Upper lobe of left lung (tissue), 6 donors: ENCODE measurements at regions not wholly inside any gene's neighbourhood (a gene's known extent, or its start where the extent isn't known, plus 50 kb on each side); places are given as distances from the start of the nearest gene placed in this dataset.

ENCODE experiments used
- ATAC-seq, 2 donors: fragments of 200-7000 bp; cut with Tn5 transposase; one replicate each; pipeline ENCODE4 v1.9.1; 2022; ENCODE audit warnings: mild to moderate bottlenecking in 2 of 2, moderate library complexity in 2 of 2; ENCODE audit not compliant: low FRiP score in 2 of 2
- DNase-seq, 2 donors: peaks; one replicate each; pipeline ENCODE4 v3.0.0-alpha.2; 2019 to 2020
- H3K27ac ChIP-seq, 4 donors: fragments of 200-600 bp; sonication (generic); one replicate each; pipeline ENCODE4 v1.5.1; 2016 to 2019
- H3K27me3 ChIP-seq, 4 donors: fragments of 200-600 bp; sonication (generic); one replicate each; pipeline ENCODE4 v1.5.1; 2017 to 2019
- H3K36me3 ChIP-seq, 4 donors: fragments of 200-600 bp; sonication (generic); one replicate each; pipeline ENCODE4 v1.5.1; 2016 to 2019
- H3K4me1 ChIP-seq, 4 donors: fragments of 200-600 bp; sonication (generic); one replicate each; pipeline ENCODE4 v1.5.1; 2018 to 2019
- H3K4me3 ChIP-seq, 4 donors: fragments of 200-600 bp; sonication (generic); one replicate each; pipeline ENCODE4 v1.5.1; 2017 to 2019; ENCODE audit warnings: mild to moderate bottlenecking in 2 of 4, moderate library complexity in 1 of 4
- H3K9me3 ChIP-seq, 4 donors: fragments of 200-600 bp; sonication (generic); one replicate each; pipeline ENCODE4 v1.5.1; 2018 to 2019
- EP300 ChIP-seq, 4 donors: sonication (generic); formaldehyde crosslinking; IDR thresholded peaks; one replicate each; pipeline ENCODE4 v1.5.1; 2017; ENCODE audit warnings: antibody characterized with exemption in 4 of 4, control low read depth in 2 of 4
- POLR2A ChIP-seq, 4 donors: fragments of 450-650 bp; IDR thresholded peaks; one replicate each; pipeline ENCODE4 v1.5.1; 2016 to 2017; ENCODE audit warnings: antibody characterized with exemption in 4 of 4, mild to moderate bottlenecking in 2 of 4
- POLR2AphosphoS5 ChIP-seq, 2 donors: sonication (generic); formaldehyde crosslinking; IDR thresholded peaks; one replicate each; pipeline ENCODE4 v1.5.1; 2017; ENCODE audit warnings: antibody characterized with exemption in 2 of 2
- WGBS, 2 donors: methylation state at CpG; one replicate each; pipeline ENCODE4 v1.1.5; 2017 to 2018; 5-methylcytosine and 5-hydroxymethylcytosine counted together
- TF ChIP-seq, protein P1 (sequence below), 6 experiments: fragments of 450-650 bp in 4 of 6; fragments of 200-600 bp in 2 of 6; sonication (generic) in 2 of 6; IDR thresholded peaks; one replicate each; pipeline ENCODE4 v1.5.1; 2016 to 2019; ENCODE audit warnings: antibody characterized with exemption in 6 of 6
- donor health status: DM: no; HTN: no; CAD: no; lungs with moderate emphysema.
- donor health status: DM: no; HTN: yes; CAD: no; lungs with severe emphysema.

DNA sequence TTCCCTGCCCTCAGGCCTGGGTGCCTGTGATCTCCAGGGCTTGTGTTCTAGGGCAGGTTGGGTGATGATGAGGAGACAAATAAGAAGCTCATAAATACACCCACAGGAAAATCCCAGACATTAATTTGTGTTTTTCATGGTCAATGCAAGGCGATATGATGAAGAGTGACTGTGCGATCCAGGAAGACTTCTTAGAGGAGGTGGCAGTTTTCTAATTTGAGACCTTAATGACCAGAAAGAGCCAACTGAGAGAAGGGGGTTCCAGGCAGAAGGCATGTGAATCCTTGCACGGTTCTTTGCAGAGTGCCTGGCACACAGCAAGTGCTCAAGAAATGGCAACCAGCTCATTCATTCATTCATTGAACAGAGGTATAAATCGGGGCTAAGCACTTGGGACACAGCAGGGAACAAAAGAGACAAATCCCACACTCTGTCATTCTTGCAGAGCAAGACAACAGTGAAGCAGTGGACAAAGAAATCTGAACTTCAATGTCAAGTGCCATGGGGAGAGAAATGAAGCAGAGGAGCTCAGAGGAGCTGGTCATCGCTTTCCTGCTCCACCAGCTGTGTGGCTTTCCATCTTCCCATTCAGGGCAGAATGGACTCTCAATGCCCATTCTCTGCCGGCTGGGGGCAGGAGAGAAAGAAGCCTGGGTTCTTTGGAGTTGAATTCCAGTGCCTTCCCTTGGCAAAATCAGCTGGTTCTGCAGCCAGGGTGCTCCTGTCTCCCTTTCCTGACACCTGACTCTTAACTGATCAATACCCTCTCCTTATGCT is 128.3 kb downstream of the AACS start:
- TF ChIP-seq POLR2AphosphoS5 (IDR thresholded peaks at IDR 0.05) (no peak), POLR2A (IDR thresholded peaks at IDR 0.05) (no peak)
- TF ChIP-seq, protein P1, sequence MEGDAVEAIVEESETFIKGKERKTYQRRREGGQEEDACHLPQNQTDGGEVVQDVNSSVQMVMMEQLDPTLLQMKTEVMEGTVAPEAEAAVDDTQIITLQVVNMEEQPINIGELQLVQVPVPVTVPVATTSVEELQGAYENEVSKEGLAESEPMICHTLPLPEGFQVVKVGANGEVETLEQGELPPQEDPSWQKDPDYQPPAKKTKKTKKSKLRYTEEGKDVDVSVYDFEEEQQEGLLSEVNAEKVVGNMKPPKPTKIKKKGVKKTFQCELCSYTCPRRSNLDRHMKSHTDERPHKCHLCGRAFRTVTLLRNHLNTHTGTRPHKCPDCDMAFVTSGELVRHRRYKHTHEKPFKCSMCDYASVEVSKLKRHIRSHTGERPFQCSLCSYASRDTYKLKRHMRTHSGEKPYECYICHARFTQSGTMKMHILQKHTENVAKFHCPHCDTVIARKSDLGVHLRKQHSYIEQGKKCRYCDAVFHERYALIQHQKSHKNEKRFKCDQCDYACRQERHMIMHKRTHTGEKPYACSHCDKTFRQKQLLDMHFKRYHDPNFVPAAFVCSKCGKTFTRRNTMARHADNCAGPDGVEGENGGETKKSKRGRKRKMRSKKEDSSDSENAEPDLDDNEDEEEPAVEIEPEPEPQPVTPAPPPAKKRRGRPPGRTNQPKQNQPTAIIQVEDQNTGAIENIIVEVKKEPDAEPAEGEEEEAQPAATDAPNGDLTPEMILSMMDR (IDR thresholded peaks at IDR 0.05) = no peak
- ATAC-seq (no peak), DNase-seq (no peak)
- no peaks in the 10 kb centered on the region for H3K36me3 ChIP-seq
- H3K4me3 ChIP-seq = no peak overlapping the region
- no peak overlapping the region for H3K27ac ChIP-seq
- H3K9me3 ChIP-seq = no peaks in the 10 kb centered on the region
- peaks cover 0 to 20% (median 5%) of the 10 kb centered on the region in 4 donors for H3K27me3 ChIP-seq
- no peaks in the 10 kb centered on the region for H3K4me1 ChIP-seq
- 58 to 76% methylated on average over 6 of the region's 6 CpGs for WGBS, 2 donors

- TF ChIP-seq EP300 (IDR thresholded peaks at IDR 0.05) (no peak), POLR2AphosphoS5 (IDR thresholded peaks at IDR 0.05) (no peak), POLR2A (IDR thresholded peaks at IDR 0.05) (no peak)
- TF ChIP-seq, protein P1 (IDR thresholded peaks at IDR 0.05) = no peak
- 15 to 22% methylated on average over 11 to 19 of the region's 19 CpGs for WGBS, 2 donors
- H3K4me3 ChIP-seq = no peak overlapping the region
- peaks cover 0 to 16% (median 4%) of the 10 kb centered on the region in 4 donors for H3K27me3 ChIP-seq
- no peak overlapping the region for H3K27ac ChIP-seq
- no peaks in the 10 kb centered on the region for H3K9me3 ChIP-seq
- DNase-seq (no peak), ATAC-seq (no peak)
- no peaks in the 10 kb centered on the region for H3K36me3 ChIP-seq
- no peaks in the 10 kb centered on the region for H3K4me1 ChIP-seq
Measured at GRCh38 chr12:125194163-125194773, 129.0 kb downstream of the AACS start.

DNA sequence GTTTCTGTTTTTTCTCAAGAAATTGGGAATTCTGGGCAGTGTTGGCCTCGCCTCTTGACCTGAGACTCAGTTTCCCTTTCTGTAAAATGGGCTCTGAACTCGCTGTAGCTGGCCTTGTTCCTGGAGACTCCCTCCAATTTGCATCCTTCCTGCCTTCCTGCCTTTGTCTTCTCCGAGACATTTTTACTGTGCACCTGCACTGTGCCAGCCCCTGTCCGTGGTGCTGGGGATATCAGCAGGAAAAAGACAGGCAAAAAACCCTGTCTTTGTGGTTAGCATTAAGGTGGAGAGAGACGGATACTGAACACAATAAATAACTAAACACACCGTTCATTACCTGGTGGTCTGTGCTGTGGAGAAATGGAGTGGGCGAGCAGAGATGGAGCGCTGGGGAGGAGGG is 129.8 kb downstream of the AACS start:
- 42 to 45% methylated on average over 8 of the region's 8 CpGs for WGBS, 2 donors
- Histone ChIP-seq H3K4me3 (no peak overlapping the region), H3K4me1 (no peaks in the 10 kb centered on the region), H3K27me3 (peaks cover 0 to 9% (median under 1%) of the 10 kb centered on the region in 4 donors), H3K27ac (no peak overlapping the region), H3K36me3 (no peaks in the 10 kb centered on the region), H3K9me3 (no peaks in the 10 kb centered on the region)
- TF ChIP-seq EP300 (IDR thresholded peaks at IDR 0.05) (no peak), POLR2A (IDR thresholded peaks at IDR 0.05) (no peak), POLR2AphosphoS5 (IDR thresholded peaks at IDR 0.05) (no peak)
- TF ChIP-seq, protein P1 (IDR thresholded peaks at IDR 0.05) = no peak
- ATAC-seq (no peak), DNase-seq (no peak)

- Histone ChIP-seq H3K27me3 (peaks cover 0 to 6% (median 0%) of the 10 kb centered on the region in 4 donors), H3K36me3 (no peaks in the 10 kb centered on the region)
Measured at GRCh38 chr12:125197326-125197725, 132.1 kb downstream of the AACS start.

More at GRCh38 chr12:125197326-125197725, 132.1 kb downstream of the AACS start:
- DNase-seq = no peak
- H3K4me3 ChIP-seq = no peak overlapping the region
- ATAC-seq = no peak
- no peaks in the 10 kb centered on the region for H3K9me3 ChIP-seq
- no peaks in the 10 kb centered on the region for H3K4me1 ChIP-seq
- WGBS, 2 donors = 86 to 92% methylated on average over 4 of the region's 4 CpGs
- TF ChIP-seq EP300 (IDR thresholded peaks at IDR 0.05) (no peak), POLR2AphosphoS5 (IDR thresholded peaks at IDR 0.05) (no peak), POLR2A (IDR thresholded peaks at IDR 0.05) (no peak)
- TF ChIP-seq, protein P1 (IDR thresholded peaks at IDR 0.05) = no peak
- H3K27ac ChIP-seq = no peak overlapping the region
